Daoy (cell line): ENCODE measurements at regions not wholly inside any gene's neighbourhood (a gene's known extent, or its start where the extent isn't known, plus 50 kb on each side); places are given as distances from the start of the nearest gene placed in this dataset.

Experiments used
- DNase-seq: peaks from one replicate; pipeline ENCODE4 v3.0.0-alpha.2; 2015; ENCODE audit warnings: low read depth

DNA sequence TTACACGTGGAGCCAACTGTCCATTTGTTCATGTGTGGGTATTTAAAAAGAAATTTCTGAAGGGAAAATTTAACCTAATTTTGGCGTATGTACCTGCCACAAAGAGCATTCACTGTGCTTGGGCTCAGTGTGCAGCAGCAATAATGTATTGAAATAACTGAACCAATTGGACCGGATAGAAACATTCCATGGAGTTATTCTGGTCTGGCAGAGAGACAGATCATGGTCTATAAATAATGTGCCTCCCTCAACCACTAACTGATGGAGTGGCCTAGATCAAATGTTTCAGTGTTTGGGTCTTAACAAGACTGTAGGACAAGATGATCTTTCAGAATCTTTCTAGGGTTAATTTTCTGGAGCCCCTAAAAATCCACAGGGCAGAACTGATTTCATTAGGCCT is 469.7 kb downstream of the PRELID2 start:
- no peak for DNase-seq

DNA sequence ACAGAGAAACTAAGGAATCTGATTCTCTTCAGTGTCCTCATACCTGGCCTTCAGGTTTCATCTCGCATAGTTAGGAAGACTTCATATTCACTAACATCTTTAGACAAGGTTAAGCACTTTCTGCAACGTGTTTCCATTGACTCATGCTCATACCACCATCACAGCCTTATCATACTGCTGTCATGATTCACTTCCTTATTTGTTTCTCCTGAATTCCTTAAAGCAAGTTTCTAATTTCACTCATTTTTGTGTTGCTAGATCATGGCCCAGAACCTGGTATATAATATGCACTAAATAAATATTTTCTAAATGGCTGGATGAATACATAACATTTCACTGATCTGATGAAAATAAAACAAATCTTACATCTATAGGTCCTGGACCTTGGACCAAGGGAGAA is 472.9 kb downstream of the PRELID2 start:
- DNase-seq, result no peak

DNA sequence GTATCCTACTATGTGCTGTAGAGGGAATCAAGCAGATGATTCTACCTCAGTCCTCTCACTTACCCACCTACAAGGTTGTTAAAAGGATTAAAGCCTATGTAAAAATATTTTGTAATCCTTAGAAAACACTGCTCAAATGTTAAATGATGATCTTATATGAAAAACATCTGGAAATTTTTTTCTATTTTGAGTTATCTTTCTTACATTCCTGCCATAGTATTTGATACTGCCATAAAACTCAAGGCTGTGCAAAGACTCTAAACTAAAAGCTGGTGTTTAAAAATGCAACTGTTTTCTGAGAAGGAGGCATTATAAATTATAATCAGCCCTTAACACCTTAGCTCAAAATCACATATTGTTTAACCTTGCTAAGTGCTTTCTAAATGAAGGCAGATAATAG is 474.2 kb downstream of the PRELID2 start:
- DNase-seq, result no peak

DNA sequence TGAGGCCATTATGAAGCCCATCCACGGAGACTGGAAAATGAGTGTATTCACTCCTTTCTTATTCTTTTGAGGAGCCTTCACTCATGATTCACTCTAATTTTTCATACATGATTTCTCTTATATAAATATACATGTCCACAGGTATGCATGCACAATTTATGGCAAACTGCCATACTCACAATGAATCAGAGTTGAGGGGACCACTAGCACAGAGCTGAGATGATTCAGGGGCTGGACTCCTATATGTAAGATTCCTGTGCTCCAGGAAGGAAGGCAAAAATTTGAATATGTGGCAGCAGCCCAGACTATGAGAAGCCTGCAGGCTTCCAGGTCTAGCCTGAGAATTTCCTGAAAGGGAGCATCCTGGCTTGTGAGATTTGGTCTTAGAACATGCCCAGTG is 484.6 kb downstream of the PRELID2 start:
- DNase-seq, result no peak

DNA sequence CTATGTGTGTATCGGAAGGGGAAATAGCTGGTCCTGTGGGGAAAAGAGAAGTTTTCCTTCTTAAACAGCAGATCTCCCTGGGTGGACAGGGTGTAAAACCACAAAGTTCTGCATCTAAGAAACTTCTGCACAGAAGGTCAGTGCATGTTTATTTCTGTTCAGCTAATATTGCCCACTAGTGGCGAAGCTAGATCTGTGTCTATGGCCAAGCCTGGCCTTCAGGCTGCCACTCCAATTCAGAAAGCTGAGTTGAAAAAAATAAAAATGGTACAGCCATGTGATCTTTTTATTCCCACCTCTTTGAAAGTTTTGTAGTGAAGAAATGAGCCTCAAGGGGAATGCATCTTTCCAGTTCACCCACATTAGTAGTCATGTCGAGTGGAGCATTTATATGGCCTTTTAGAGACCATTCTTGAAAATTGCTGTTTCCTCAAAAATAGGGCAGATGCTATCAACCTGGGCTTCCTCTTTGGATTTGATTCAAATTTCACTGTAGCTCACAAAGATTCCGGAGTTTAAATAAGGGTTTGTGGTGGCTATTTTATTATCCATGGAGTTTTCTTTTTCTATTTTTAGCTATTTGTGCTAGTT is 488.0 kb downstream of the PRELID2 start:
- DNase-seq, result no peak

DNA sequence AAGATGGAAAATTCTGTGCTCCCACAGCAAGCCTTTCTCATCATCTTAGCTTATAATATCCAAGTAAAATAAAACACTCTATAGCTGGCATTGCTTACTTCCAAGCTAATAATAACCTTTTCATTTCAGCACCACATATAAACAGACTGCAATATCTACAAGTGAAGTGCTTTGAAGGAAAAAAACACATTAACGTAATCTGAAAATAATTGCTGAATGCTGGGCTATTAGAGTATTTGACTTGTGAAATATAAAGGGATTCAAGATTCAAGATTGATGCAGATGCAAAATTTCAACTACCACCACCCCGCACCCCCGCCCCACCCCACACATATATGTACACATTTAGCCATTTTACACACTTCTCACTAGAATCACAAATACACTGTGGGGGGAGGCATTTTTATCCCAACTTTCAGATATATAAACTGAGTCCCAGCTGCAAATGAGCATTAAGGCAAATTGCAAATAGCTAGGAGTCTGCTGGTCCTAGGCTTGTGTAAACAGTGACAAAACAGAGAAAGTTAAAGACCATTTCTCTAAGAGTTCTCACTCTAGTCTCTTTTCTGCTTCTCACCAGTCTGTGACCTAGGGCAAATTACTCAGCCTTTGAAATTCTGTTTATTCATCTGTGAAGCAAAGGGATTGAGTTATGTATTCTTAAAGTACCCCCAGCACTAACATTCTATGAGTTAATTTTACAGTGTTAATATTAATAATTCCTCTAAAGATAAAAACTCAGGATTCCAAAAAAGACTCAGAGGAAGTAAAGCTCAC is 489.4 kb downstream of the PRELID2 start:
- DNase-seq, result no peak

DNA sequence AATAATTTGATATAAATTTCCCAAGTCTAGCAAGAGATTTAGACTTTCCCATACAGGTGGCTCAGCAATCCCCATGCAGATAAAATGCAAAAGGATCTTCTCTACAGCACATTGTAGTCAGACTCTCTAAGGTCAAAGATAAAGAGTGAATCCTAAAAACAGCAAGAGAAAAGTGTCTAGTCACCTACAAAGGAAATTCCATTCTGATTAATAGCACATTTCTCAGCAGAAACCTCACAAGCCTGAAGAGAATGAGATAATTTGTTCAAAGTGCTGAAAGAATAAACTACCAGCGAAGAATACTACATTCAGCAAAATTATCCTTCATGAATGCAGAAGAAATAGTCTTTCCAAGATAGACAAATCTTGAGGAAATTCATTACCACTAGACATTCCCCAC is 493.3 kb downstream of the PRELID2 start:
- DNase-seq, result no peak

DNA sequence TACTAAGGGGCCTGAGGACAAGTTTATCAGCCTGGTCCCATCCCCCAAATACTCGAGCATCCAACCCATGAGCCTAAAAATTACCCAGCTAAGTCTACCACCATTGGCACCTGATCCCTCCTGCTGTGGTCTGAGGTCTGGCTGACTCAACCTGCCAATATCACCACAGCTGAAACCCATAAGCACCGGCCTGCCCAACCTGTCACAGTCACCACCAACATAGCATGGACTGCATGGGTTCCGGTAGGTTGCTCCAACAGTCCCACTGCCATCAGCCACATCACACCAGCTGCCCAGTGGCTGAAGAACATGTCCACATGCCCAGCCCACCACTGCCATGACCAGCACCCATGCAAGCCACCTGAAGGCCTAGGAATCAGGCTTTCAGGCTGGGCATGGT is 495.0 kb downstream of the PRELID2 start:
- DNase-seq, result no peak

DNA sequence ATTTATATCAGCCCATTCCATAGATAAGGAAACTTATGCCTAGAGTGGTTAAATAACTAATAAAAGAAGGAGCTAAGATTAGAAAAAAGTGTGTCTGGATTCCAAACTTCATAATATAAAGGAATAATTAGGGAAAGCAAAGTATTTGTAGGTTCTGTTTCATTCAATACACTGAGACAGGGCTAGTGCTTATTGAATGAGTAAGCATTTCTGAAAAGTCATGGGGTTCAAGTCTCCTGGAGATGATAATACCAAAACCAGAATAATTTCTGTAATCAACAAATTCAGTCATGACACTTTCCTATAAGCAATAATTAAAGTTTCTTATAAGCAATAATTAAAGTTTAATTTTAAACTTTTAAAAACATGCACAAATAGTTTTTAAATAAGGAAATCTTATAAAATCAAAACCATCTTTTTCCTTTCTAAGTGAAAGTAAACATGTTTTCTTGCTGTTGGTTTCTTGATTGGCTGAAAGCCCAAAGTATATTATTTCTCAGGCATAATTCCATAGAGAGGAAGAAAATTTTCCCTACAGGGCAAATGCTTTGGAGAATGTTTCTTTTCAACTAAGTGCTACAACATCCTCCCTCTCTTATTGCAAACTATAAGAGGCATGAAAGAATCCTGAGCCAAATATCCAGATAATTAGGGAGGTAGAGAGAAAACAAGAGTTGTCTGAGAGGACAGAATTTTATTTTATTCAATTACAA is 510.2 kb downstream of the PRELID2 start:
- no peak for DNase-seq

DNA sequence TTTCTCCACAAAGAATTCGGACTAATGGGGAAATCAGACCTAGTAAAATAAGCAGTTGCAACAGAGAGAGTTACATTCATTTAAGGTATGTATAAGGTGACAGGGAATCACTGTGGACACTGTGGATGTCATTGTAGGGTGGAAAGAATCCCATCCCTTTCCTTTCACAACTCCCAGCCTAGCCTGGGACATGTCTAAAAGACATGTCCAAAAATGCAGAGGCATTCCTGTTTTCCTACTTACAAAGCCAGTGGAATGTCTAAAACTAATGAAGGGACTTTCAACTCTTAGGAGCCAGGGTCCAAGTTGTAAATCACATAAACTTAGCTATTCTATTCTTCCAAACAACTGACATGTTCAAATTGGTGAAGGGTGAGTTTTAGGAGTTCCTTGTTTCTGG is 511.0 kb downstream of the PRELID2 start:
- DNase-seq, result no peak

DNA sequence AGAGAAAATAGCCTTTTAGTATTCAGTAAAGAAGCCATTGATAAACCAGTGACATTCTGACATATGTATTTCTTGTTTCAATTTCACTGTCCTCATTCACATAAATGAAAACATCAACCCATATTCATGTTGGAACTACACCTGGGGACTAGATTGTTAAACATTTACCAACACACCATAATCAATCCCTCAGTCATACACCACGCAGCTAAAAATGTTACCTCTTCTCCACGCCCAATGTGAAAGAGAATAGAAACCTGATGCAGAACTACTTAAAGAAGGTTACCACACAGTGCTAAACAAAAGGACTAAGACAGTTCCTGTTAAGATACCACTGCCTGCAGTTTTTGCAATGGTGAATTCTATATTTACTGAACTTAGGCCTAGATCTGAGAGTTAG is 518.9 kb downstream of the PRELID2 start:
- DNase-seq, result no peak

DNA sequence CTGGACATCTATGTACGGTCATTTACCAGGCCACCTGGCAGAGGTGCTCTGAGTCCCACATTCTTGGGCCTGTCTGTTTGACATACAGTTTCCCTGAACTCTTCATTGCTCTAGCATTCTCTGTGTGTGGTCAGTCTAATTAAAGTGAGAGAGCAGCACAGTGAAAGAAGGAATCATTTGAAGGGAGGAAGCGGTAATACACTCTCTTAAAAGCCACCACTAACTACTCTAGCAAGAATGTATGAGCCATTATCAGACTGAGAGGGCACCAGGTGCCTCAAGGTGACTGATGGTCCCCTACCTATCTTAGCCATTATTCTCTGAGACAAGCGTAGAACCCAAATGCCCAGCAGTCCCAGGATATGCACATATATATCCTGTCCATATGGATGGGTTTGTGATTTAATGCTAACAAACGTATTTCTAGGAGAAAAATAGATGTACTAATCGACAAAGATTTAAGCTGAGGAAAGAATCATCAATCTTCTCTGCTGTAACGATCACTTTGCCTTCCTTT is 527.2 kb downstream of the PRELID2 start:
- DNase-seq, result no peak

DNA sequence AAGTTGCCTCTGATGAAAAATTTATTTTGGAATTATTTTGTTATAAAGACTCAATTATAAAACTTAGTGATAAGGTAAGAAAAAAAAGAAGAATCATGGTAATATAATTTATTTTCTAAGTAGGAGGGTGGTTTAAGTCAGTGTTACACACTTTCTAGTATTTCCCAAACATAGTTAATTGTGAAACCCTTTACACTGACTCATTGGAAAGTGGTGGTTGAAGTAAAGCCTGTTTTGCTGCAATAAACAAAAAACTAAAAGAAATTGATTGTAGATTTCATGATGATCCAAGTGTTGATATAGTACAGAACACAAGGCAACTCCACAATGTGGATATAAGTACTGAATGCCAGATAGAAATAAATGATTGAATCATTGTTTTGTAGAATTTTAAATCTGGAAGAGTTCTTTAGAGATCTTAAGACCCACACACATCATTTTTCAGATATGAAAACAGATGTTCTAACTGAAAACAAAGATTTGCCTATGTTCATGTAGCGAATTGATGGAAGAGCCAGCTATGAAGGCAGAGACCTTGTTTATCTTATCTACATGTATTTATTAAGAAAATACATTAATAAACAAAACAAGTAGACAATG is 539.8 kb downstream of the PRELID2 start:
- DNase-seq, result no peak

DNA sequence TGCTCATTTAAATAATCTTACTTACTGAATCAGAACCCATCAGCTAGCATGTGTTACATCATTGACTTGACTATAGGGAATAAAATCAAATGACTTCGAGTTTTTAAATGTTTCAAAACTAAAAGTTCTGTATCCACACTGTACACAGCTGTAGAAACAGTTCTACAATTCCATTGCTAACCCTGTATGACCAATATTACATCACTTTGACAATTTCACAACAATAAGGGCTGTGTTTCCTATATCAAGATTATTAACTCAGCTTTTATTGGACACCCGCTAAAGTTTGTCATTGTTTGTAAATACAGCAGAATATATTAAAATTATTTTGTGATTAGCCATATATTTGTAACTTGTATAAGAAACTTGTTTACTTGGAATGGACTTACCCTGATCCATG is 540.8 kb downstream of the PRELID2 start:
- DNase-seq, result no peak

DNA sequence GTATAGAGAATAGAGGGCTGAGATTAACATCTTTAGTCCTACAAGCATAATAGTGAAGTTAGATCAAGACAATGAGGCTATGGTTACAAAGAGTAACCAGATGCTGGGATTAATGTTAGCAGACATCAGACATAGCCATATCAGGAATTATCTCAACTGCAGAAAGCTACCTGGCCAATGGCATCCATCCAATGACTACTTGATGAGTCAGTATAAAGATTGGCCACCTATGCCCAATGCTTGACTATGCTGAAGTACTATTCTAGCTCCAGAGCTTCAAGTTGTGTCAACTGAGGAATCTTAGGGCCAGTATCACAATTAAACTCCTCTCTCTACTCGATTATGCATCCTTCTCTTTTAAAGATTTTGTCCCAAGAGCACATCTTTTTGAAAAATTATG is 541.4 kb downstream of the PRELID2 start:
- DNase-seq, result no peak

DNA sequence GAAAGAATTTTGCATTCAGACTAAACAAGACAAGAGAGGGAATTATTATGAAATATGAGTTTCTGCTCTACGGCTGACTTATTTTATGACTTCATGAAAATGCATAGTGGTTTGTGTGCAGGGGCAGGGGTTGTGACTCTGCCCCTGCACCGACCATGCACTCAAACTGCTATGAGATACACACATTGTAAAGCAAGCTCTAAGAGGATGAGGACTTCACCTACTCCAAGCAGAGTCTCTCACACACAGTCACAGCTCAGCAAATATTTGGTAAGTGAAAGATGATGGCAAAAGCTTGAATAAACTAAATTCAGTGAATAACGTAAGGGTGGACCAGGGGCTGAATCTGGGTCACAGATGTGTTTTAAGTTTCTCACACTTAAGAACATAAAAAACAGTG is 542.9 kb downstream of the PRELID2 start:
- no peak for DNase-seq

DNA sequence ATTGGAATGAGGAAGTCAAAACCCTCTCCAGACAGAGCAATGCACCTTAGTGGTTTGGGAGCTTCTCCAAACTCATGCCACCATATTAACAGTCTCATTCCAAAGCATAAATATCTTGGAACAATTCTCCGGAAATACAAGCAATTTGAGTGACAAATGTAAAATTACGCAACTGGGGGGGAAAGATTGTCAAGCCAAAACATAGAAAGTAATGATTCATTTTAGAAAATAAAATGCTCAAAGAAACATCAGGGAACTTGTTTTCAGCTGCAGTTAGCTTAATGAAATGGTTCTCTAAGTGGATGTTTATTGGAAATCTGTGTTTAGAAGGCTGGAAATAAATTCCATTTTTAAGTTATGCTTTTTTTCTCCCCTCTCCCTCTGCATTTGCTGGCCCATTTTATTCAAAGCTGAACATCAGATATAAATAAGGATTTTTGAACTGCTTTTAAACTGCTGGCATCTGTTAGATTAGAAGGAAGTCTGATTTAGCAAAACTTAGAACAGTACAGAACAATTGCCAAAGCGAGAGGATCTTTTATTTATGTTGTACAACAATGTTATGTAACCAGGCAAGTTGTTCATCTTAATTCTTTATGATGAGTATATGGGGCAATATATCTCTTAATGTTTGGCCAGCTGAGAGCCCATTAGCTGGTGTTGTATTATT is 551.9 kb downstream of the PRELID2 start:
- DNase-seq, result no peak

DNA sequence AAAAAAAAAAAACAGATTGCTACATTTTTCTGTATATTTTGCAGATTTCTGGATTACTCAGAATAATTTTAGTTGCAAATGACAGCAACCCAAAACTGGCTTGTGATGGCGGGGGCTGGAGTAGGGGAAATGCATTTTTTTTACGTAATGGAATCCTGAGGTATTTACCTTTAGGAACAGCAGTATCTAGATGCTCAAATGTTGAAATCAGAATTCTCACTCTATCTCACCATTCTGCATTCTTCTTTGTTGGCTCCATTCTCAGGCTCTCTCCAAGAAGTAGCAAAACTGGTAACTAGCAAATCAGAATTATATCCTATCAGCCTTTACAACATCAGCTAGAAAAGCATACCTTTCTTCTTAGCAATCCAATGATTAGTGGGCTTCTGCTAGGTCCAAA is 554.3 kb downstream of the PRELID2 start:
- no peak for DNase-seq

DNA sequence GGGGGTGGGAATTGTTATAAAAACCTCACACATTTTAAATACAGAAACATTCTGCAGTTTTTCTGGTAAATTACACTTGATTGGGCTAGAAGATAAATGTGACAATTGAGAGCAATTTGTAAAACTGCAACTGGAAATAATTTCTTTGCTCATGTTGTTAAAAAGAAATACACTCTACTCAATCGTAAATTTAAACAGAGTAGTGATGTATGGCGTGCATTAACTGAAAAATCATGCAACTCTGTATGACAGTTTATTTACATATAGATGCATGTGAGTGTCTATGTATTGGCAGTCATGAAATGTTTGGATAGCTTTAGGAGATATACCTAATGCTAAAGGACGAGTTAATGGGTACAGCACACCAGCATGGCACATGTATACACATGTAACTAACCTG is 554.9 kb downstream of the PRELID2 start:
- no peak for DNase-seq

DNA sequence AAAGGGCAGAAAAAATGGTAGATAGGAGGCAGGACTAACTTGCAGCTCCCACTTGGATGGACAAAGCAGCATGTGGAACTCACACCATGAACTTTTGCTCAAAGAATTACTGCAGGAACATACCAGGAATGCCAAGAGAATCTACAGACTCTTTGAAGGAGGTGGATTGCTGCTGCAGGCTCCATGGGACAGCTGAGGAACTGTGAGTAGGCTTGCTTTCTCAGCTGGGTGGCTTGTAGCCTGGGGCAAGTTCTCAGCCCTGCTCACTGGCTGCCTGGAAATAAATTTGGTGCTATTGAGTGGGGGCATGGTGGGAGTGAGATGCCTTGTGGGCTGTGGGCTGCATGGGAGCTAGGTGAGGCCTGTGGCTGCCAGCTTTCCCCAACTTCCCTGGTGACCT is 574.5 kb downstream of the PRELID2 start:
- DNase-seq, result no peak

DNA sequence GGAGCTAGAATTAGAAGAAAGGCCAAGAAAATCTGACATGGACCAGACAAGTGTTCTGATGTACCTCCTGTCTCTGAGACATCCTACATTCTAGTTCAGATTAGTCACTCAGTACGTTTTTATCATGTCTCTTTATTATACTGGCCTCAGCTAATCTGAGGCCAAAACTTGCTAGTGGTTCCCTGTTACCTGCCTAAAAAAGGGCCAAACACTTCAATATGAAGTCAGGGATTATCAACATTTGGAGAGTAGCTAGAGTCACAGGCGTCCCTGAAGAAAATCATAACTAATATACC is 587.4 kb downstream of the PRELID2 start:
- DNase-seq, result no peak
